ENCODE measurements at regions not wholly inside any gene's neighbourhood (a gene's known extent, or its start where the extent isn't known, plus 50 kb on each side); places are given as distances from the start of the nearest gene placed in this dataset.

DNA sequence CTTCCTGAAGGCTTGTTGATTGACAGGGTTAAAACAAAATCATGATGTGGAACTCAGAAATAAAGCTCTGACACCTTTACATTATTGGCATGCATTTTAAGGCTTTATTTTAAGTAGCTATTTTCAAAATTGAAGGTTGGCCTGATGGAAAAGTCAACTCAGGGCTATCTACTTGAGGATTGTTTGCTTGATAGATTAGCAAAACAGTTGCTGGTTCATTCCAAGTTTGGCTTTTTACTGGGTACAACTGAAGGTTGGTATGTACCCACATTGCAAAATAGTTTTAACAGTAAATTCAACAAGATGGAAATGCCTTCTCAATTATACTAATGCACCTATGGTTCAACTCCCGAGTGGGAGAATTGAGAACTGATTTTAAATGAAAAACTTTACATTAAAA is 161.8 kb upstream of the ELL2 start:
- Histone ChIP-seq H3K9me3 (ENCODE audit: control insufficient read depth, insufficient read depth, low read depth, low read length) (no peaks in the 10 kb centered on the region), H3K4me1 (ENCODE audit: control insufficient read depth, insufficient read depth, low read length) (peaks cover 3% of the 10 kb centered on the region; the same call in 1 of the 2 replicates), H3K36me3 (ENCODE audit: control insufficient read depth, insufficient read depth, low read length) (no peaks in the 10 kb centered on the region), H3K27me3 (ENCODE audit: control insufficient read depth, insufficient read depth, low read length) (no peaks in the 10 kb centered on the region), H3K27ac (ENCODE audit: low read length) (peak overlapping the region; percentile 65), H3K4me3 (ENCODE audit: low read depth in 2 of 2, low read length in 2 of 2) (no peak overlapping the region)
- no peak for TF ChIP-seq POLR2AphosphoS5 (IDR thresholded peaks at IDR 0.05; ENCODE audit: low read depth, low read length)
- TF ChIP-seq, protein P1, sequence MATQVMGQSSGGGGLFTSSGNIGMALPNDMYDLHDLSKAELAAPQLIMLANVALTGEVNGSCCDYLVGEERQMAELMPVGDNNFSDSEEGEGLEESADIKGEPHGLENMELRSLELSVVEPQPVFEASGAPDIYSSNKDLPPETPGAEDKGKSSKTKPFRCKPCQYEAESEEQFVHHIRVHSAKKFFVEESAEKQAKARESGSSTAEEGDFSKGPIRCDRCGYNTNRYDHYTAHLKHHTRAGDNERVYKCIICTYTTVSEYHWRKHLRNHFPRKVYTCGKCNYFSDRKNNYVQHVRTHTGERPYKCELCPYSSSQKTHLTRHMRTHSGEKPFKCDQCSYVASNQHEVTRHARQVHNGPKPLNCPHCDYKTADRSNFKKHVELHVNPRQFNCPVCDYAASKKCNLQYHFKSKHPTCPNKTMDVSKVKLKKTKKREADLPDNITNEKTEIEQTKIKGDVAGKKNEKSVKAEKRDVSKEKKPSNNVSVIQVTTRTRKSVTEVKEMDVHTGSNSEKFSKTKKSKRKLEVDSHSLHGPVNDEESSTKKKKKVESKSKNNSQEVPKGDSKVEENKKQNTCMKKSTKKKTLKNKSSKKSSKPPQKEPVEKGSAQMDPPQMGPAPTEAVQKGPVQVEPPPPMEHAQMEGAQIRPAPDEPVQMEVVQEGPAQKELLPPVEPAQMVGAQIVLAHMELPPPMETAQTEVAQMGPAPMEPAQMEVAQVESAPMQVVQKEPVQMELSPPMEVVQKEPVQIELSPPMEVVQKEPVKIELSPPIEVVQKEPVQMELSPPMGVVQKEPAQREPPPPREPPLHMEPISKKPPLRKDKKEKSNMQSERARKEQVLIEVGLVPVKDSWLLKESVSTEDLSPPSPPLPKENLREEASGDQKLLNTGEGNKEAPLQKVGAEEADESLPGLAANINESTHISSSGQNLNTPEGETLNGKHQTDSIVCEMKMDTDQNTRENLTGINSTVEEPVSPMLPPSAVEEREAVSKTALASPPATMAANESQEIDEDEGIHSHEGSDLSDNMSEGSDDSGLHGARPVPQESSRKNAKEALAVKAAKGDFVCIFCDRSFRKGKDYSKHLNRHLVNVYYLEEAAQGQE (IDR thresholded peaks at IDR 0.05; ENCODE audit: insufficient read depth in 1 of 2, low read depth in 2 of 2, low read length in 1 of 2), result no peak
- no peak for DNase-seq (ENCODE audit: low read depth, low spot score)
- in situ Hi-C loops (cut with HindIII; ENCODE audit: low pct_unique_long_range_greater_than_20kb, low sequenced_read_pairs) (no loop called here), intact Hi-C loops (cut with micrococcal nuclease; ENCODE audit: unreplicated experiment) (no loop called here)
- ChIA-PET POLR2A (no interaction called here), CTCF (no interaction called here)
- ATAC-seq, result no peak
- BruUV-seq (replicated peaks), result no TSS peak

DNA sequence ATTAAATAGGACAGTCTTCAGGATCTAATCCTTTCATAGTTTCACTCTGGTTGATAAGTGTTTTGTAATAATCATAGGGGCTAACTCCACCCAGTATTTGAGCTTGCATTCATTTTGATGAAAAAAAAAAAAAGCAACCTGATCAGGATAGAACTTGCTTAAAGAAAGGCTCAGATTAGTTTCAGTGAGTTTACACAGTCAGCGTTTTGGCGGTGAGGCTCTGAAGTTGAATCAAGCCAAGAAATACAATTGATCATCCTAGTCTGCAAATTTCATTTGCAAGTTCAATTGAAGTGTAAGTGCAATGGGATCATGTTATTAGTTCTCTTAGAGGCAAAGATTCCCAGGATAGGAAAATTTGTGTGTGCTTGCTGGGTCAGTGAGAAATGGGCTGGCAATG is 159.7 kb upstream of the ELL2 start:
- Histone ChIP-seq H3K27ac (ENCODE audit: low read length) (peak overlapping the region; percentile 29; the same call in 1 of the 2 replicates), H3K4me1 (ENCODE audit: control insufficient read depth, insufficient read depth, low read length) (peaks cover 3% of the 10 kb centered on the region; the same call in 1 of the 2 replicates), H3K4me3 (ENCODE audit: low read depth in 2 of 2, low read length in 2 of 2) (no peak overlapping the region), H3K9me3 (ENCODE audit: control insufficient read depth, insufficient read depth, low read depth, low read length) (no peaks in the 10 kb centered on the region), H3K27me3 (ENCODE audit: control insufficient read depth, insufficient read depth, low read length) (no peaks in the 10 kb centered on the region), H3K36me3 (ENCODE audit: control insufficient read depth, insufficient read depth, low read length) (no peaks in the 10 kb centered on the region)
- no peak for TF ChIP-seq SIN3A (IDR thresholded peaks at IDR 0.05; ENCODE audit: borderline replicate concordance, insufficient read depth, low read depth, low read length)
- TF ChIP-seq, protein P2, sequence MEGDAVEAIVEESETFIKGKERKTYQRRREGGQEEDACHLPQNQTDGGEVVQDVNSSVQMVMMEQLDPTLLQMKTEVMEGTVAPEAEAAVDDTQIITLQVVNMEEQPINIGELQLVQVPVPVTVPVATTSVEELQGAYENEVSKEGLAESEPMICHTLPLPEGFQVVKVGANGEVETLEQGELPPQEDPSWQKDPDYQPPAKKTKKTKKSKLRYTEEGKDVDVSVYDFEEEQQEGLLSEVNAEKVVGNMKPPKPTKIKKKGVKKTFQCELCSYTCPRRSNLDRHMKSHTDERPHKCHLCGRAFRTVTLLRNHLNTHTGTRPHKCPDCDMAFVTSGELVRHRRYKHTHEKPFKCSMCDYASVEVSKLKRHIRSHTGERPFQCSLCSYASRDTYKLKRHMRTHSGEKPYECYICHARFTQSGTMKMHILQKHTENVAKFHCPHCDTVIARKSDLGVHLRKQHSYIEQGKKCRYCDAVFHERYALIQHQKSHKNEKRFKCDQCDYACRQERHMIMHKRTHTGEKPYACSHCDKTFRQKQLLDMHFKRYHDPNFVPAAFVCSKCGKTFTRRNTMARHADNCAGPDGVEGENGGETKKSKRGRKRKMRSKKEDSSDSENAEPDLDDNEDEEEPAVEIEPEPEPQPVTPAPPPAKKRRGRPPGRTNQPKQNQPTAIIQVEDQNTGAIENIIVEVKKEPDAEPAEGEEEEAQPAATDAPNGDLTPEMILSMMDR (IDR thresholded peaks at IDR 0.05), result no peak
- in situ Hi-C loops (cut with HindIII; ENCODE audit: low pct_unique_long_range_greater_than_20kb, low sequenced_read_pairs), result no loop called here
- no TSS peak for BruUV-seq (replicated peaks)
- intact Hi-C loops (cut with micrococcal nuclease; ENCODE audit: unreplicated experiment), result no loop called here
- no peak for DNase-seq (ENCODE audit: low read depth, low spot score)
- CTCF ChIA-PET, result no interaction called here
- no peak for ATAC-seq
- POLR2A ChIA-PET, result interaction anchor here (0.6 kb wide), 1 partner anchor 578 kb away, joined by 7 read pairs; no protein-coding TSS in a partner anchor

- TF ChIP-seq, protein P2 (IDR thresholded peaks at IDR 0.05), result no peak
- TF ChIP-seq, protein P1 (IDR thresholded peaks at IDR 0.05; ENCODE audit: insufficient read depth in 1 of 2, low read depth in 2 of 2, low read length in 1 of 2), result no peak
- TF ChIP-seq POLR2AphosphoS5 (IDR thresholded peaks at IDR 0.05; ENCODE audit: low read depth, low read length) (no peak), TCF7L2 (IDR thresholded peaks at IDR 0.05; ENCODE audit: low read depth, low read length) (no peak), SIN3A (IDR thresholded peaks at IDR 0.05; ENCODE audit: borderline replicate concordance, insufficient read depth, low read depth, low read length) (no peak)
- Histone ChIP-seq H3K4me3 (ENCODE audit: low read depth in 2 of 2, low read length in 2 of 2) (no peak overlapping the region), H3K9me3 (ENCODE audit: control insufficient read depth, insufficient read depth, low read depth, low read length) (no peaks in the 10 kb centered on the region), H3K27me3 (ENCODE audit: control insufficient read depth, insufficient read depth, low read length) (no peaks in the 10 kb centered on the region), H3K4me1 (ENCODE audit: control insufficient read depth, insufficient read depth, low read length) (peaks cover 2% of the 10 kb centered on the region; the same call in 1 of the 2 replicates), H3K36me3 (ENCODE audit: control insufficient read depth, insufficient read depth, low read length) (no peaks in the 10 kb centered on the region), H3K27ac (ENCODE audit: low read length) (peak overlapping the region; percentile 34; the same call in 1 of the 2 replicates)
- ATAC-seq (no peak), DNase-seq (ENCODE audit: low read depth, low spot score) (no peak)
- BruUV-seq (replicated peaks), result no TSS peak
- in situ Hi-C loops (cut with HindIII; ENCODE audit: low pct_unique_long_range_greater_than_20kb, low sequenced_read_pairs), result no loop called here
- ChIA-PET CTCF (no interaction called here), POLR2A (no interaction called here)
- intact Hi-C loops (cut with micrococcal nuclease; ENCODE audit: unreplicated experiment), result no loop called here
Measured at GRCh38 chr5:96120120-96120519, 158.5 kb upstream of the ELL2 start.
